ENCODE measurements at regions not wholly inside any gene's neighbourhood (a gene's known extent, or its start where the extent isn't known, plus 50 kb on each side); places are given as distances from the start of the nearest gene placed in this dataset.

- H3K4me2 ChIP-seq, result no peak overlapping the region
Observed at GRCh38 chr3:106272302-106272701, 403.5 kb upstream of the CBLB start.

GRCh38 chr3:106275592-106275991, 406.8 kb upstream of the CBLB start:
- no peak for DNase-seq (ENCODE audit: low spot score)
- 58% methylated on average over 5 of the region's 5 CpGs for WGBS (ENCODE audit: low lambda C conversion rate, missing lambda C conversion rate)
- Histone ChIP-seq H3K4me3 (no peak overlapping the region), H3K27ac (no peak overlapping the region), H3K27me3 (no peaks in the 10 kb centered on the region), H3K4me2 (no peak overlapping the region), H4K20me1 (ENCODE audit: insufficient read depth, poor library complexity, severe bottlenecking) (no peaks in the 10 kb centered on the region), H3K4me1 (ENCODE audit: insufficient read depth) (peaks cover 2% of the 10 kb centered on the region), H3K79me2 (no peaks in the 10 kb centered on the region), H3K9me2 (replicated peaks; ENCODE audit: insufficient read depth) (no peaks in the 10 kb centered on the region), H2AFZ (no peak overlapping the region), H3K9me3 (ENCODE audit: low read depth) (no peaks in the 10 kb centered on the region), H3K36me3 (replicated peaks; ENCODE audit: insufficient read depth, low read depth) (no peaks in the 10 kb centered on the region)
- TF ChIP-seq EZH2 (IDR thresholded peaks at IDR 0.05; ENCODE audit: borderline replicate concordance), result no peak
- TF ChIP-seq EZH2phosphoT487 (IDR thresholded peaks at IDR 0.05; ENCODE audit: low read depth, severe bottlenecking, unreplicated experiment), result no peak
- TF ChIP-seq CTCF (IDR thresholded peaks at IDR 0.05; ENCODE audit: poor library complexity), result no peak

More at GRCh38 chr3:106272302-106272701, 403.5 kb upstream of the CBLB start:
- H3K4me1 ChIP-seq (ENCODE audit: insufficient read depth), result no peaks in the 10 kb centered on the region
- H3K4me3 ChIP-seq, result no peak overlapping the region
- H3K36me3 ChIP-seq (replicated peaks; ENCODE audit: insufficient read depth, low read depth), result no peaks in the 10 kb centered on the region
- no peak overlapping the region for H3K27ac ChIP-seq
- DNase-seq (ENCODE audit: low spot score), result no peak
- no peaks in the 10 kb centered on the region for H3K9me2 ChIP-seq (replicated peaks; ENCODE audit: insufficient read depth)
- no peaks in the 10 kb centered on the region for H3K79me2 ChIP-seq
- no peak overlapping the region for H2AFZ ChIP-seq
- WGBS (ENCODE audit: low lambda C conversion rate, missing lambda C conversion rate), result 83% methylated on average over 1 of the region's 1 CpG
- H4K20me1 ChIP-seq (ENCODE audit: insufficient read depth, poor library complexity, severe bottlenecking), result no peaks in the 10 kb centered on the region
- H3K9me3 ChIP-seq (ENCODE audit: low read depth), result no peaks in the 10 kb centered on the region
- no peak for TF ChIP-seq EZH2phosphoT487 (IDR thresholded peaks at IDR 0.05; ENCODE audit: low read depth, severe bottlenecking, unreplicated experiment)
- TF ChIP-seq CTCF (IDR thresholded peaks at IDR 0.05; ENCODE audit: poor library complexity), result no peak
- no peak for TF ChIP-seq EZH2 (IDR thresholded peaks at IDR 0.05; ENCODE audit: borderline replicate concordance)
- H3K27me3 ChIP-seq, result no peaks in the 10 kb centered on the region

GRCh38 chr3:106276151-106276550, 407.3 kb upstream of the CBLB start:
- Histone ChIP-seq H3K27me3 (no peaks in the 10 kb centered on the region), H3K4me2 (no peak overlapping the region), H3K9me2 (replicated peaks; ENCODE audit: insufficient read depth) (no peaks in the 10 kb centered on the region), H3K4me3 (no peak overlapping the region), H3K9me3 (ENCODE audit: low read depth) (no peaks in the 10 kb centered on the region), H3K27ac (no peak overlapping the region), H3K36me3 (replicated peaks; ENCODE audit: insufficient read depth, low read depth) (no peaks in the 10 kb centered on the region), H2AFZ (no peak overlapping the region), H4K20me1 (ENCODE audit: insufficient read depth, poor library complexity, severe bottlenecking) (no peaks in the 10 kb centered on the region), H3K79me2 (no peaks in the 10 kb centered on the region), H3K4me1 (ENCODE audit: insufficient read depth) (peaks cover 7% of the 10 kb centered on the region)
- no peak for TF ChIP-seq CTCF (IDR thresholded peaks at IDR 0.05; ENCODE audit: poor library complexity)
- no peak for TF ChIP-seq EZH2 (IDR thresholded peaks at IDR 0.05; ENCODE audit: borderline replicate concordance)
- no peak for TF ChIP-seq EZH2phosphoT487 (IDR thresholded peaks at IDR 0.05; ENCODE audit: low read depth, severe bottlenecking, unreplicated experiment)
- no peak for DNase-seq (ENCODE audit: low spot score)
